ENCODE measurements at regions not wholly inside any gene's neighbourhood (a gene's known extent, or its start where the extent isn't known, plus 50 kb on each side); places are given as distances from the start of the nearest gene placed in this dataset.
A peak's percentile ranks its signal among the peaks of the same experiment; 100 is the strongest.

DNA sequence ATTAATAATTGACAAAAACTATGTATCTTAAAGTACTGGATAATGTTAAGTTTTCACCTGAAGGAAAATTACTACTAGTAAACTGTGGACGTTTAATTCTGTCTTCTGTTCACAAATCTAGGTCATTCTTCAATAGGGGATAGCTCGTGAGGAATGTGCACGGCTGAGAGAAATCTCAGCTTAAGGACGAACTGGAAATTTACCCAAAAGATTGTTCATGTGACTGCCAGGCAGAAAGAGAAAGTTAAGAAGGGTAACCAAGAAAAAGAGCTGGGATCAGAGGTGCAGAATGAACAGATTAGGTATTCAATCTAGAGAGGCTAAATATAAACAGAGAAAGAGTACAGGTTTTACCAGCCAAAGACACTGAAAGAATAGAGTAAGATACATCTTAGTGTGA lies 245.3 kb downstream of the CASP12 start:
- Histone ChIP-seq H3K27me3 (ENCODE audit: control insufficient read depth in 2 of 2, insufficient read depth in 2 of 2, low read length in 2 of 2) (no peaks in the 10 kb centered on the region), H4K20me1 (ENCODE audit: insufficient read depth, low read length) (no peaks in the 10 kb centered on the region), H3K4me2 (replicated peaks; ENCODE audit: extremely low read depth, low read length, poor library complexity, severe bottlenecking) (no peak overlapping the region), H3K36me3 (replicated peaks in 1 of 2; ENCODE audit: control insufficient read depth in 1 of 2, insufficient read depth in 2 of 2, low read length in 2 of 2) (no peaks in the 10 kb centered on the region), H3K79me2 (ENCODE audit: insufficient read depth, low read length) (no peaks in the 10 kb centered on the region), H3K9me3 (replicated peaks in 1 of 2; ENCODE audit: control insufficient read depth in 1 of 2, insufficient read depth in 1 of 2, low read length in 2 of 2) (peaks cover 0 to 9% of the 10 kb centered on the region in 2 donors), H3K9ac (ENCODE audit: insufficient read depth, low read length, poor library complexity, severe bottlenecking) (no peak overlapping the region), H2AFZ (ENCODE audit: insufficient read depth, low read depth, low read length, poor library complexity, severe bottlenecking) (peak overlapping the region; percentile 7), H3K4me3 (replicated peaks in 1 of 3; ENCODE audit: low read depth in 2 of 3, low read length in 3 of 3) (no peak overlapping the region), H3K27ac (ENCODE audit: low read depth in 1 of 2, low read length in 2 of 2) (no peak overlapping the region), H3K4me1 (ENCODE audit: control insufficient read depth in 1 of 2, insufficient read depth in 2 of 2, low read length in 2 of 2) (peaks cover 0 to 7% of the 10 kb centered on the region in 2 donors)
- Mint-ChIP-seq H3K4me3 (no peak overlapping the region), H3K4me1 (peaks cover 14% of the 10 kb centered on the region), H3K27me3 (ENCODE audit: low read depth in 3 of 3) (no peaks in the 10 kb centered on the region), H3K36me3 (no peaks in the 10 kb centered on the region), H3K9me3 (peaks cover 7 to 16% (median 12%) of the 10 kb centered on the region in 7 donors), H3K27ac (no peak overlapping the region)
- TF ChIP-seq, protein P1, sequence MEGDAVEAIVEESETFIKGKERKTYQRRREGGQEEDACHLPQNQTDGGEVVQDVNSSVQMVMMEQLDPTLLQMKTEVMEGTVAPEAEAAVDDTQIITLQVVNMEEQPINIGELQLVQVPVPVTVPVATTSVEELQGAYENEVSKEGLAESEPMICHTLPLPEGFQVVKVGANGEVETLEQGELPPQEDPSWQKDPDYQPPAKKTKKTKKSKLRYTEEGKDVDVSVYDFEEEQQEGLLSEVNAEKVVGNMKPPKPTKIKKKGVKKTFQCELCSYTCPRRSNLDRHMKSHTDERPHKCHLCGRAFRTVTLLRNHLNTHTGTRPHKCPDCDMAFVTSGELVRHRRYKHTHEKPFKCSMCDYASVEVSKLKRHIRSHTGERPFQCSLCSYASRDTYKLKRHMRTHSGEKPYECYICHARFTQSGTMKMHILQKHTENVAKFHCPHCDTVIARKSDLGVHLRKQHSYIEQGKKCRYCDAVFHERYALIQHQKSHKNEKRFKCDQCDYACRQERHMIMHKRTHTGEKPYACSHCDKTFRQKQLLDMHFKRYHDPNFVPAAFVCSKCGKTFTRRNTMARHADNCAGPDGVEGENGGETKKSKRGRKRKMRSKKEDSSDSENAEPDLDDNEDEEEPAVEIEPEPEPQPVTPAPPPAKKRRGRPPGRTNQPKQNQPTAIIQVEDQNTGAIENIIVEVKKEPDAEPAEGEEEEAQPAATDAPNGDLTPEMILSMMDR (IDR thresholded peaks at IDR 0.05): no peak
- intact Hi-C loops (cut with micrococcal nuclease): no loop called here
- WGBS (ENCODE audit: insufficient coverage): no CpG with 5 or more reads among the region's 4 CpGs
- DNase-seq: no peak

DNA sequence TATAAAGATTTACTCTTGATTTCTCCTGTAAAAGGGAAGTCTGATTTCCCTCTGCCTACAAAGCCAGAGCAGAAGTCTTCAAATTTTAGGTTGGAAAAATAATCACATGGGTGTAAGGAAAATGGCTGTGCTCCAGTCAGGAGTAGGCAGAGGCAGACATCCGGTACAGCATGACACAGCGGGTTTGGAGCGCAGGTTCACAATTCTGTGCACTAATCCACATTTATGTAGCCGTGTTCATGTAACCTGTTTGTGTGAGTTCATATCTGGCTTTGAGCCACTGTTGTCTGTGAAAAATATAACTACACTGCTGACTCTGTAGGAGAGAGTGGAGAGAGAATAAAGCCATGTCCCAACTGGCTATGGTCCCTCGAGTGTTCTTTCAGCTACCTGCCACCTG lies 248.0 kb downstream of the CASP12 start:
- peaks cover 0 to 7% of the 10 kb centered on the region in 2 donors for H3K4me1 ChIP-seq (ENCODE audit: control insufficient read depth in 1 of 2, insufficient read depth in 2 of 2, low read length in 2 of 2)
- no peak overlapping the region for H3K4me2 ChIP-seq (replicated peaks; ENCODE audit: extremely low read depth, low read length, poor library complexity, severe bottlenecking)
- intact Hi-C loops (cut with micrococcal nuclease): no loop called here
- H3K27me3 ChIP-seq (ENCODE audit: control insufficient read depth in 2 of 2, insufficient read depth in 2 of 2, low read length in 2 of 2): no peaks in the 10 kb centered on the region
- no peaks in the 10 kb centered on the region for H3K36me3 ChIP-seq (replicated peaks in 1 of 2; ENCODE audit: control insufficient read depth in 1 of 2, insufficient read depth in 2 of 2, low read length in 2 of 2)
- no peak overlapping the region for H3K27ac Mint-ChIP-seq
- peaks cover 0 to 9% of the 10 kb centered on the region in 2 donors for H3K9me3 ChIP-seq (replicated peaks in 1 of 2; ENCODE audit: control insufficient read depth in 1 of 2, insufficient read depth in 1 of 2, low read length in 2 of 2)
- no peak for DNase-seq
- no peak overlapping the region for H3K4me3 ChIP-seq (replicated peaks in 1 of 3; ENCODE audit: low read depth in 2 of 3, low read length in 3 of 3)
- H3K9me3 Mint-ChIP-seq: peaks cover 3 to 14% (median 11%) of the 10 kb centered on the region in 7 donors
- no peaks in the 10 kb centered on the region for H3K36me3 Mint-ChIP-seq
- TF ChIP-seq, protein P1 (IDR thresholded peaks at IDR 0.05): no peak
- H3K4me1 Mint-ChIP-seq: peaks cover 14% of the 10 kb centered on the region
- H3K27ac ChIP-seq (ENCODE audit: low read depth in 1 of 2, low read length in 2 of 2): no peak overlapping the region
- H4K20me1 ChIP-seq (ENCODE audit: insufficient read depth, low read length): no peaks in the 10 kb centered on the region
- H3K9ac ChIP-seq (ENCODE audit: insufficient read depth, low read length, poor library complexity, severe bottlenecking): no peak overlapping the region
- H2AFZ ChIP-seq (ENCODE audit: insufficient read depth, low read depth, low read length, poor library complexity, severe bottlenecking): no peak overlapping the region
- WGBS (ENCODE audit: insufficient coverage): 95% methylated on average over 3 of the region's 5 CpGs
- no peaks in the 10 kb centered on the region for H3K27me3 Mint-ChIP-seq (ENCODE audit: low read depth in 3 of 3)
- H3K4me3 Mint-ChIP-seq: no peak overlapping the region
- H3K79me2 ChIP-seq (ENCODE audit: insufficient read depth, low read length): no peaks in the 10 kb centered on the region

Measured in CD14-positive monocyte (primary cell).